ENCODE measurements at regions not wholly inside any gene's neighbourhood (a gene's known extent, or its start where the extent isn't known, plus 50 kb on each side); places are given as distances from the start of the nearest gene placed in this dataset.

GRCh38 chr1:234882898-234883297, 245.7 kb downstream of the TOMM20 start:
- DNase-seq (ENCODE audit: low read depth) = no peak

- no peak for DNase-seq (ENCODE audit: low read depth)
Observed at GRCh38 chr1:234881893-234882771, 246.5 kb downstream of the TOMM20 start.

- DNase-seq (ENCODE audit: low read depth) = no peak
Observed at GRCh38 chr1:234879147-234880080, 249.2 kb downstream of the TOMM20 start.

GRCh38 chr1:234878288-234878687, 250.3 kb downstream of the TOMM20 start:
- DNase-seq (ENCODE audit: low read depth) = no peak

GRCh38 chr1:234877761-234878160, 250.9 kb downstream of the TOMM20 start:
- no peak for DNase-seq (ENCODE audit: low read depth)

GRCh38 chr1:234875953-234876855, 252.4 kb downstream of the TOMM20 start:
- DNase-seq (ENCODE audit: low read depth) = no peak

GRCh38 chr1:234875328-234875952, 253.2 kb downstream of the TOMM20 start:
- DNase-seq (ENCODE audit: low read depth) = no peak

- DNase-seq (ENCODE audit: low read depth) = no peak
Observed at GRCh38 chr1:234874291-234875288, 254.0 kb downstream of the TOMM20 start.

GRCh38 chr1:234871710-234872271, 256.8 kb downstream of the TOMM20 start:
- no peak for DNase-seq (ENCODE audit: low read depth)

GRCh38 chr1:234871039-234871709, 257.5 kb downstream of the TOMM20 start:
- DNase-seq (ENCODE audit: low read depth) = no peak

GRCh38 chr1:234870020-234870981, 258.3 kb downstream of the TOMM20 start:
- DNase-seq (ENCODE audit: low read depth) = no peak

GRCh38 chr1:234869182-234870019, 259.2 kb downstream of the TOMM20 start:
- DNase-seq (ENCODE audit: low read depth) = no peak

- DNase-seq (ENCODE audit: low read depth) = no peak
Observed at GRCh38 chr1:234868296-234869147, 258.5 kb upstream of the IRF2BP2 start.

GRCh38 chr1:234866007-234866866, 256.3 kb upstream of the IRF2BP2 start:
- DNase-seq (ENCODE audit: low read depth) = no peak

Measured in stimulated activated CD8-positive, alpha-beta memory T cell treated with anti-CD3 and anti-CD28 coated beads, Interleukin-15, amount 100 ng/mL, for 1 hour (primary cell).